ENCODE measurements at regions not wholly inside any gene's neighbourhood (a gene's known extent, or its start where the extent isn't known, plus 50 kb on each side); places are given as distances from the start of the nearest gene placed in this dataset.

GRCh38 chr1:67601539-67601938, 83.5 kb upstream of the GADD45A start:
- no peaks in the 10 kb centered on the region for H3K79me2 ChIP-seq (ENCODE audit: control insufficient read depth, insufficient read depth, low read length)
- no peaks in the 10 kb centered on the region for H3K4me1 ChIP-seq (ENCODE audit: control insufficient read depth, extremely low read depth, insufficient read depth, low read length)
- H3K4me3 ChIP-seq (ENCODE audit: control insufficient read depth in 2 of 3, extremely low read depth in 1 of 3, insufficient read depth in 2 of 3, low read depth in 1 of 3, low read length in 3 of 3) = no peak overlapping the region
- no peak overlapping the region for H3K27ac ChIP-seq (ENCODE audit: control insufficient read depth, insufficient read depth, low read length)
- no peaks in the 10 kb centered on the region for H3K9me1 ChIP-seq (ENCODE audit: control insufficient read depth, extremely low read depth, insufficient read depth, low read length)
- H2AFZ ChIP-seq (ENCODE audit: control insufficient read depth, low read length) = no peak overlapping the region
- dilution Hi-C loops (cut with MboI; ENCODE audit: extremely low pct_ligation_motif_present, low sequenced_read_pairs) = no loop called here
- H3K9ac ChIP-seq (ENCODE audit: control insufficient read depth, extremely low read depth, insufficient read depth, low read length) = no peak overlapping the region
- DNase-seq (ENCODE audit: low read depth, low spot score) = no peak
- no peaks in the 10 kb centered on the region for H3K36me3 ChIP-seq (ENCODE audit: control insufficient read depth in 2 of 2, extremely low read depth in 1 of 2, insufficient read depth in 2 of 2, low read length in 2 of 2)
- no peaks in the 10 kb centered on the region for H3K27me3 ChIP-seq (ENCODE audit: control insufficient read depth, extremely low read depth, insufficient read depth, low read length)
- no peak for FAIRE-seq
- no peaks in the 10 kb centered on the region for H4K20me1 ChIP-seq (ENCODE audit: control insufficient read depth, extremely low read depth, insufficient read depth, low read length)
- TF ChIP-seq, protein P1, sequence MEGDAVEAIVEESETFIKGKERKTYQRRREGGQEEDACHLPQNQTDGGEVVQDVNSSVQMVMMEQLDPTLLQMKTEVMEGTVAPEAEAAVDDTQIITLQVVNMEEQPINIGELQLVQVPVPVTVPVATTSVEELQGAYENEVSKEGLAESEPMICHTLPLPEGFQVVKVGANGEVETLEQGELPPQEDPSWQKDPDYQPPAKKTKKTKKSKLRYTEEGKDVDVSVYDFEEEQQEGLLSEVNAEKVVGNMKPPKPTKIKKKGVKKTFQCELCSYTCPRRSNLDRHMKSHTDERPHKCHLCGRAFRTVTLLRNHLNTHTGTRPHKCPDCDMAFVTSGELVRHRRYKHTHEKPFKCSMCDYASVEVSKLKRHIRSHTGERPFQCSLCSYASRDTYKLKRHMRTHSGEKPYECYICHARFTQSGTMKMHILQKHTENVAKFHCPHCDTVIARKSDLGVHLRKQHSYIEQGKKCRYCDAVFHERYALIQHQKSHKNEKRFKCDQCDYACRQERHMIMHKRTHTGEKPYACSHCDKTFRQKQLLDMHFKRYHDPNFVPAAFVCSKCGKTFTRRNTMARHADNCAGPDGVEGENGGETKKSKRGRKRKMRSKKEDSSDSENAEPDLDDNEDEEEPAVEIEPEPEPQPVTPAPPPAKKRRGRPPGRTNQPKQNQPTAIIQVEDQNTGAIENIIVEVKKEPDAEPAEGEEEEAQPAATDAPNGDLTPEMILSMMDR (optimal IDR thresholded peaks at IDR 0.05 in 1 of 3, IDR thresholded peaks at IDR 0.05 in 1 of 3, conservative IDR thresholded peaks at IDR 0.05 in 1 of 3; ENCODE audit: extremely low read depth in 1 of 3, insufficient read depth in 2 of 3, low read length in 3 of 3) = no peak
- no peak for TF ChIP-seq EZH2 (IDR thresholded peaks at IDR 0.05; ENCODE audit: low read length)
- H3K9me3 ChIP-seq (ENCODE audit: control insufficient read depth, low read depth, low read length) = no peaks in the 10 kb centered on the region
- no peak overlapping the region for H3K4me2 ChIP-seq (ENCODE audit: control insufficient read depth, extremely low read depth, insufficient read depth, low read depth, low read length)

- H3K36me3 ChIP-seq (ENCODE audit: control insufficient read depth in 2 of 2, extremely low read depth in 1 of 2, insufficient read depth in 2 of 2, low read length in 2 of 2) = no peaks in the 10 kb centered on the region
- no peaks in the 10 kb centered on the region for H3K27me3 ChIP-seq (ENCODE audit: control insufficient read depth, extremely low read depth, insufficient read depth, low read length)
- FAIRE-seq (no peak), DNase-seq (ENCODE audit: low read depth, low spot score) (no peak)
- TF ChIP-seq EZH2 (IDR thresholded peaks at IDR 0.05; ENCODE audit: low read length) = no peak
- TF ChIP-seq, protein P1 (optimal IDR thresholded peaks at IDR 0.05 in 1 of 3, IDR thresholded peaks at IDR 0.05 in 1 of 3, conservative IDR thresholded peaks at IDR 0.05 in 1 of 3; ENCODE audit: extremely low read depth in 1 of 3, insufficient read depth in 2 of 3, low read length in 3 of 3) = no peak
- no peak overlapping the region for H3K27ac ChIP-seq (ENCODE audit: control insufficient read depth, insufficient read depth, low read length)
- H3K4me3 ChIP-seq (ENCODE audit: control insufficient read depth in 2 of 3, extremely low read depth in 1 of 3, insufficient read depth in 2 of 3, low read depth in 1 of 3, low read length in 3 of 3) = no peak overlapping the region
- no peak overlapping the region for H3K9ac ChIP-seq (ENCODE audit: control insufficient read depth, extremely low read depth, insufficient read depth, low read length)
- no peak overlapping the region for H2AFZ ChIP-seq (ENCODE audit: control insufficient read depth, low read length)
- H3K4me2 ChIP-seq (ENCODE audit: control insufficient read depth, extremely low read depth, insufficient read depth, low read depth, low read length) = no peak overlapping the region
- dilution Hi-C loops (cut with MboI; ENCODE audit: extremely low pct_ligation_motif_present, low sequenced_read_pairs) = no loop called here
- no peaks in the 10 kb centered on the region for H3K9me1 ChIP-seq (ENCODE audit: control insufficient read depth, extremely low read depth, insufficient read depth, low read length)
- no peaks in the 10 kb centered on the region for H3K9me3 ChIP-seq (ENCODE audit: control insufficient read depth, low read depth, low read length)
- H3K4me1 ChIP-seq (ENCODE audit: control insufficient read depth, extremely low read depth, insufficient read depth, low read length) = no peaks in the 10 kb centered on the region
- H4K20me1 ChIP-seq (ENCODE audit: control insufficient read depth, extremely low read depth, insufficient read depth, low read length) = no peaks in the 10 kb centered on the region
- H3K79me2 ChIP-seq (ENCODE audit: control insufficient read depth, insufficient read depth, low read length) = no peaks in the 10 kb centered on the region
These were observed 83.0 kb upstream of the GADD45A start for GRCh38 chr1:67601955-67602354.

All from keratinocyte (primary cell).